ENCODE measurements at regions not wholly inside any gene's neighbourhood (a gene's known extent, or its start where the extent isn't known, plus 50 kb on each side); places are given as distances from the start of the nearest gene placed in this dataset.

DNA sequence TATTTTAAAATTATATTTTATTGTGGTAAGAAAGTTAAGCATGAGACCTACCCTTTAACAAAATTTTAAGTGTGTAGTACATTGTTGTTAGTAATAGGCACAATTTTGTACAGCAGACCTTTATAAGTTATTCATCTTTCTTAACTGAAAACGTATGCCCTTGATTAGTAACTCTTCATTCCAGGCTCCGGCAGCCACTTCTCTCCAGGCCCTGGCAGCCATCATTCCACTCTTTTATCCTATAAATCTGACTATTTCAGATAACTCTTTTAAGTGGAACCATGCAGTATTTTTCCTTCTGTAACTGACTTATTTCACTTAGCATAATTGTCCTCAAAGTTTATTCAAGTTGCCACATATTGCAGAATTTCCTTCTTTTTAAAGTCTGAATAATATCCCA, 348.2 kb downstream of the CDH11 start:
- no peak for TF ChIP-seq CTCF (IDR thresholded peaks at IDR 0.05)
- no peak for TF ChIP-seq REST (IDR thresholded peaks at IDR 0.05; ENCODE audit: insufficient read depth in 1 of 2, low read depth in 2 of 2, low read length in 1 of 2)
